ENCODE measurements at regions not wholly inside any gene's neighbourhood (a gene's known extent, or its start where the extent isn't known, plus 50 kb on each side); places are given as distances from the start of the nearest gene placed in this dataset.

GRCh38 chr3:22111226-22111625 lies 360.2 kb upstream of the ZNF385D start:
- Histone ChIP-seq H4K91ac (replicated peaks; ENCODE audit: insufficient read length, low read length) (no peak overlapping the region), H3K9me3 (ENCODE audit: insufficient read depth in 2 of 2, low read depth in 1 of 2, low read length in 1 of 2) (no peaks in the 10 kb centered on the region), H3K27me3 (replicated peaks in 1 of 4; ENCODE audit: control insufficient read depth in 3 of 4, extremely low read depth in 1 of 4, insufficient read depth in 3 of 4, low read length in 3 of 4) (no peaks in the 10 kb centered on the region), H2AFZ (ENCODE audit: low read length) (no peak overlapping the region), H2BK120ac (replicated peaks; ENCODE audit: low read depth, low read length) (no peak overlapping the region), H3K79me2 (ENCODE audit: control insufficient read depth in 1 of 2, insufficient read depth in 2 of 2, low read length in 2 of 2) (no peaks in the 10 kb centered on the region), H3K23ac (ENCODE audit: insufficient read length) (no peak overlapping the region), H3K4ac (replicated peaks; ENCODE audit: insufficient read length, low read depth, low read length) (no peak overlapping the region), H2BK5ac (ENCODE audit: low read depth, low read length) (no peak overlapping the region), H3K27ac (ENCODE audit: low read depth, low read length) (no peak overlapping the region), H3K56ac (replicated peaks; ENCODE audit: insufficient read length, low read depth, low read length) (no peak overlapping the region), H3K36me3 (ENCODE audit: control insufficient read depth in 2 of 4, insufficient read depth in 4 of 4, low read length in 3 of 4) (no peaks in the 10 kb centered on the region), H2AK5ac (ENCODE audit: low read depth, low read length) (no peak overlapping the region), H3K14ac (ENCODE audit: insufficient read length) (no peak overlapping the region), H3K4me2 (ENCODE audit: insufficient read depth in 1 of 2, low read depth in 2 of 2, low read length in 2 of 2) (no peak overlapping the region), H3K4me1 (replicated peaks in 1 of 4; ENCODE audit: control insufficient read depth in 3 of 4, insufficient read depth in 4 of 4, low read length in 3 of 4) (no peaks in the 10 kb centered on the region), H4K20me1 (replicated peaks in 1 of 2; ENCODE audit: control insufficient read depth in 1 of 2, insufficient read depth in 2 of 2, low read length in 2 of 2) (no peaks in the 10 kb centered on the region), H2BK12ac (ENCODE audit: low read depth, low read length) (no peak overlapping the region), H4K8ac (ENCODE audit: extremely low read depth, insufficient read depth, low read length) (no peak overlapping the region), H3K18ac (ENCODE audit: extremely low read depth, low read length) (no peak overlapping the region), H3K23me2 (ENCODE audit: low read depth, low read length) (no peaks in the 10 kb centered on the region), H3K79me1 (ENCODE audit: low read depth, low read length) (no peaks in the 10 kb centered on the region), H3K9ac (replicated peaks in 1 of 4; ENCODE audit: extremely low read depth in 1 of 4, low read depth in 3 of 4, low read length in 3 of 4) (no peak overlapping the region), H2BK15ac (ENCODE audit: low read length) (no peak overlapping the region), H3K4me3 (ENCODE audit: extremely low read depth in 1 of 4, insufficient read depth in 2 of 4, low read depth in 3 of 4, low read length in 4 of 4) (no peak overlapping the region), H2BK20ac (ENCODE audit: low read length) (no peak overlapping the region), H4K5ac (ENCODE audit: insufficient read length, low read depth, low read length) (no peak overlapping the region)
- WGBS, 2 experiments (ENCODE audit: extremely low coverage in 1 of 2, insufficient coverage in 1 of 2, insufficient read length in 1 of 2, insufficient replicate concordance in 2 of 2, low coverage in 1 of 2, low lambda C conversion rate in 2 of 2, missing lambda C conversion rate in 1 of 2), result 84% methylated on average over 5 of the region's 5 CpGs; no CpG with 5 or more reads in 1 of the 2 experiments
- no peak for FAIRE-seq
- POLR2A ChIA-PET (ENCODE audit: partially characterized antibody), result no interaction called here
- TF ChIP-seq TEAD4 (IDR thresholded peaks at IDR 0.05; ENCODE audit: low read depth, low read length) (no peak), BACH1 (IDR thresholded peaks at IDR 0.05; ENCODE audit: low read length) (no peak), SIN3A (conservative IDR thresholded peaks at IDR 0.05 in 1 of 2, IDR thresholded peaks at IDR 0.05 in 1 of 2; ENCODE audit: low read depth in 1 of 2, low read length in 2 of 2) (no peak)
- DNase-seq (ENCODE audit: low read depth in 1 of 2, low spot score in 2 of 2), result no peak
- CTCF ChIA-PET (ENCODE audit: partially characterized antibody), result interaction anchor here (1.4 to 1.8 kb wide), 2 partner anchors 9 to 20 kb away, joined by 3 to 6 read pairs; no protein-coding TSS in a partner anchor

All from H1 (cell line).